HEK293 (cell line): ENCODE measurements at regions not wholly inside any gene's neighbourhood (a gene's known extent, or its start where the extent isn't known, plus 50 kb on each side); places are given as distances from the start of the nearest gene placed in this dataset.

Source experiments
- CTCF ChIA-PET: fragments of 350-600 bp; formaldehyde crosslinking; extraction: SDS; loops from one replicate; lab custom pipeline; 2021; ENCODE audit warnings: antibody characterized with exemption; lab: Yijun Ruan, JAX
- POLR2A ChIA-PET: fragments of 300-600 bp; formaldehyde crosslinking; extraction: SDS; loops from one replicate; lab custom pipeline; 2020; ENCODE audit warnings: antibody characterized with exemption, inconsistent platforms; lab: Yijun Ruan, JAX
- H3K27ac ChIP-seq: fragments of 200-500 bp; sonication (Bioruptor generic); 2 replicates; pipeline ENCODE4 v1.5.1; 2014; ENCODE audit warnings: low read depth, low read length, control low read depth, inconsistent platforms; ENCODE audit errors: extremely low read depth
- H3K36me3 ChIP-seq, 2 experiments: fragments of 200-500 bp in 1 of 2; sonication (Bioruptor generic) in 1 of 2; 1 replicate in 1 of 2; 2 replicates in 1 of 2; pipeline ENCODE4 v1.5.1; 2014 to 2017; ENCODE audit warnings: inconsistent platforms in 2 of 2, low read length in 2 of 2; ENCODE audit not compliant: control insufficient read depth in 2 of 2, insufficient read depth in 1 of 2
- H3K4me1 ChIP-seq: fragments of 200-500 bp; sonication (Bioruptor generic); 2 replicates; pipeline ENCODE4 v1.5.1; 2014; ENCODE audit warnings: mild to moderate bottlenecking, low read length, inconsistent platforms; ENCODE audit not compliant: control insufficient read depth, insufficient read depth
- H3K4me3 ChIP-seq: 2 replicates; pipeline ENCODE4 v1.5.1; 2011; ENCODE audit warnings: low read depth, mild to moderate bottlenecking, control low read depth, low read length, moderate library complexity
- H3K9me3 ChIP-seq: fragments of 200-500 bp; sonication (Bioruptor generic); 2 replicates; pipeline ENCODE4 v1.5.1; 2014; ENCODE audit warnings: low read depth, low read length, inconsistent platforms; ENCODE audit not compliant: control insufficient read depth, insufficient read depth
- AEBP2 ChIP-seq: fragments of 450-650 bp; formaldehyde crosslinking; IDR thresholded peaks from 2 replicates; pipeline ENCODE4 v1.5.1; 2016; ENCODE audit warnings: missing biosample characterization, missing genetic modification characterization, borderline replicate concordance
- ATF2 ChIP-seq: fragments of 450-650 bp; formaldehyde crosslinking; IDR thresholded peaks from 2 replicates; pipeline ENCODE4 v1.5.1; 2016; ENCODE audit warnings: missing biosample characterization, missing genetic modification characterization, low read depth
- BCL11A ChIP-seq: fragments of 450-650 bp; formaldehyde crosslinking; IDR thresholded peaks from 2 replicates; pipeline ENCODE4 v1.5.1; 2016; ENCODE audit warnings: low read depth, missing biosample characterization, missing genetic modification characterization
- EGR2 ChIP-seq: fragments of 450-650 bp; formaldehyde crosslinking; IDR thresholded peaks from 2 replicates; pipeline ENCODE4 v1.5.1; 2016; ENCODE audit warnings: low read depth, missing biosample characterization, missing genetic modification characterization
- KLF8 ChIP-seq: fragments of 450-650 bp; formaldehyde crosslinking; IDR thresholded peaks from 2 replicates; pipeline ENCODE4 v1.5.1; 2016; ENCODE audit warnings: missing biosample characterization, missing genetic modification characterization
- ZBTB17 ChIP-seq: fragments of 450-650 bp; formaldehyde crosslinking; IDR thresholded peaks from 2 replicates; pipeline ENCODE4 v1.5.1; 2016; ENCODE audit warnings: missing biosample characterization, missing genetic modification characterization
- ZNF16 ChIP-seq: fragments of 450-650 bp; formaldehyde crosslinking; IDR thresholded peaks from 2 replicates; pipeline ENCODE4 v1.5.1; 2016; ENCODE audit warnings: low read depth, missing biosample characterization, missing genetic modification characterization
- ZNF2 ChIP-seq: fragments of 450-650 bp; formaldehyde crosslinking; IDR thresholded peaks from 2 replicates; pipeline ENCODE4 v1.5.1; 2016; ENCODE audit warnings: missing biosample characterization, missing genetic modification characterization
- ZNF248 ChIP-seq: fragments of 450-650 bp; formaldehyde crosslinking; IDR thresholded peaks from 2 replicates; pipeline ENCODE4 v1.5.1; 2017; ENCODE audit warnings: missing biosample characterization, missing genetic modification characterization
- ZNF280C ChIP-seq: fragments of 450-650 bp; formaldehyde crosslinking; IDR thresholded peaks from 2 replicates; pipeline ENCODE4 v1.5.1; 2016; ENCODE audit warnings: missing biosample characterization, missing genetic modification characterization
- ZNF366 ChIP-seq: fragments of 450-650 bp; formaldehyde crosslinking; conservative IDR thresholded peaks from 2 replicates; pipeline ENCODE4 v1.5.1; 2016; ENCODE audit warnings: missing biosample characterization, missing genetic modification characterization
- ZNF398 ChIP-seq: fragments of 450-650 bp; formaldehyde crosslinking; IDR thresholded peaks from 2 replicates; pipeline ENCODE4 v1.5.1; 2017; ENCODE audit warnings: missing biosample characterization, missing genetic modification characterization
- ZNF426 ChIP-seq: fragments of 450-650 bp; formaldehyde crosslinking; IDR thresholded peaks from 2 replicates; pipeline ENCODE4 v1.5.1; 2017; ENCODE audit warnings: missing biosample characterization, missing genetic modification characterization, mild to moderate bottlenecking, inconsistent platforms, moderate library complexity
- ZNF571 ChIP-seq: fragments of 450-650 bp; formaldehyde crosslinking; IDR thresholded peaks from 2 replicates; pipeline ENCODE4 v1.5.0; 2017; ENCODE audit warnings: missing biosample characterization, missing genetic modification characterization
- ZNF600 ChIP-seq: fragments of 450-650 bp; formaldehyde crosslinking; IDR thresholded peaks from 2 replicates; pipeline ENCODE4 v1.5.1; 2016; ENCODE audit warnings: missing biosample characterization, missing genetic modification characterization
- ZNF664 ChIP-seq: fragments of 450-650 bp; formaldehyde crosslinking; IDR thresholded peaks from 2 replicates; pipeline ENCODE4 v1.5.1; 2016; ENCODE audit warnings: missing biosample characterization, missing genetic modification characterization

GRCh38 chr15:61613729-61614128 lies 384.6 kb upstream of the RORA start:
- Histone ChIP-seq H3K27ac (no peak overlapping the region), H3K4me1 (no peaks in the 10 kb centered on the region), H3K36me3 (no peaks in the 10 kb centered on the region), H3K9me3 (no peaks in the 10 kb centered on the region; the same call in 1 of the 2 replicates), H3K4me3 (no peak overlapping the region)
- CTCF ChIA-PET, result no interaction called here
- TF ChIP-seq ZNF426 (no peak), ZNF600 (tag by site-specific recombination) (no peak)
- POLR2A ChIA-PET, result no interaction called here

- Histone ChIP-seq H3K27ac (no peak overlapping the region), H3K4me3 (no peak overlapping the region), H3K36me3 (no peaks in the 10 kb centered on the region), H3K9me3 (no peaks in the 10 kb centered on the region; the same call in 1 of the 2 replicates), H3K4me1 (no peaks in the 10 kb centered on the region)
- POLR2A ChIA-PET, result no interaction called here
- CTCF ChIA-PET, result interaction anchor here (0.5 to 0.7 kb wide), 2 partner anchors 8 to 105 kb away, joined by 3 read pairs; no protein-coding TSS in a partner anchor
- TF ChIP-seq ZNF398, result no peak
Observed at GRCh38 chr15:61613138-61613537, 384.0 kb upstream of the RORA start.

- H3K27ac ChIP-seq, result no peak overlapping the region
- ChIA-PET POLR2A (no interaction called here), CTCF (interaction anchor here (0.7 kb wide), 1 partner anchor 9 kb away, joined by 3 read pairs; no protein-coding TSS in a partner anchor)
- TF ChIP-seq ZNF16 (tag by site-specific recombination), result no peak
- no peak for TF ChIP-seq BCL11A (tag by site-specific recombination)
- no peak for TF ChIP-seq ZNF2 (tag by site-specific recombination)
- TF ChIP-seq ZNF248 (tag by site-specific recombination), result no peak
- TF ChIP-seq ZNF366 (tag by site-specific recombination), result no peak
- TF ChIP-seq EGR2 (tag by site-specific recombination), result no peak
- no peak for TF ChIP-seq KLF8 (tag by site-specific recombination)
- no peak for TF ChIP-seq ZNF280C (tag by site-specific recombination)
- no peak for TF ChIP-seq ZBTB17 (tag by site-specific recombination)
- TF ChIP-seq ZNF664 (tag by site-specific recombination), result no peak
- TF ChIP-seq ATF2 (tag by site-specific recombination), result no peak
- TF ChIP-seq ZNF571 (tag by site-specific recombination), result no peak
- TF ChIP-seq AEBP2 (tag by site-specific recombination), result no peak
- H3K4me3 ChIP-seq, result no peak overlapping the region
- H3K4me1 ChIP-seq, result no peaks in the 10 kb centered on the region
- no peaks in the 10 kb centered on the region for H3K36me3 ChIP-seq
- H3K9me3 ChIP-seq, result no peaks in the 10 kb centered on the region; the same call in 1 of the 2 replicates
Observed at GRCh38 chr15:61612111-61612510, 383.0 kb upstream of the RORA start.
